MV-4-11 (cell line): ENCODE measurements at regions not wholly inside any gene's neighbourhood (a gene's known extent, or its start where the extent isn't known, plus 50 kb on each side); places are given as distances from the start of the nearest gene placed in this dataset.

ENCODE experiments used
- DNase-seq: peaks from one replicate; lab custom pipeline; 2025; lab: John Stamatoyannopoulos, UW

DNA sequence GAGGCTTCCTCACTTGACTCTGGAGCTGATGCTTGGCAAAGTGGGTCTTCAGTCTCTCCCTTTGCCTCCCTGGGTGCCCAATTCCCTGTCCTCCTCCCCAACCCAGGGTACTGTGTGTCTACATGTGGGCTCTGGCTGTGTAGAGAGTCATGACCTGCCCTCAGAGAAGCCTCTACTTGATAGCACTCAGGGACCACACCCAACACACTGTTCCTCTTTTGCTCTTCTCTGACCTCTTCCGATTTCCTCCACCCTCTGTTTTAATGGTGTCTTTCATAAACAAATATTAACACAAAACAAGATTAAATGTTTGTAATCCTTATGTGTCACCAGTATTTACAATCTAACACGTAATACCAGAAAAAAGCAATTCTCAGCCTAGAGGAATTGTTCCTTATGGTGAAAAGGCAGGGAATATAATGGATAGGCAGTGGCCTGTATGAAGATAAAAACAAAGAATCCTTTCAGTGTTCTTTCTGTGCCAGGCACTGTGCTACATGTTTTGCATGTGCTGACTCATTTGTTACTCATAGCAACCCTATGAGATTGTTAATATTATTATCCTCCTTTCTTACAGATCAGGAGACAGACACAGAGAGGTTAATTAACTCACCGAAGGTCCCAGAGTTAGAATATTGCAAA is 58.2 kb downstream of the HSD3B1 start:
- peak; percentile 81 for DNase-seq

DNA sequence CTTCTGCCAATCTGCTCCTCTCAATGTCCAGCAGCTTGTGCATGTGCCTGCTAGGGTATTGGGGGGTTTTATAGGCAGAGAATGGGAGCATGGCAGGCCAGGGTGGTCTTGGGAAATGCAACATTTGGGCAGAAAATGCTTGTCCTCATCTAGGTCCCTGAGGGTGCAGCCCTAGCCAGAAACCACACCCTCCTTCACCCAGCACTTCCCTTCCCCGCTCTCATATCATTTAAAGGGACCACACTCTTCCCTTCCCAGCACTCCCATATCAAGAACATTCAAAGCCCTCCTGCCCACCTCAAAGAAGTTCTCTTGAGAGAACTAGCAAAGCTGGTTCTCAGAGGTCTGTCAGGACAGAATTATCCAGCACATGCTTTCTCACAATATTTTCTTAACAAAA is 62.1 kb downstream of the HSD3B1 start:
- DNase-seq: peak; percentile 43
